WTC11 (cell line): ENCODE measurements at regions not wholly inside any gene's neighbourhood (a gene's known extent, or its start where the extent isn't known, plus 50 kb on each side); places are given as distances from the start of the nearest gene placed in this dataset.

Source experiments
- ATAC-seq: fragments of 200-7000 bp; cut with Tn5 transposase; 2 replicates; pipeline ENCODE4 v1.10.0; 2021; ENCODE audit warnings: mild to moderate bottlenecking, moderate library complexity
- CTCF ChIA-PET: fragments of 300-600 bp; sonication (Branson Sonifier 250); formaldehyde crosslinking; loops from one replicate; lab custom pipeline; 2021; ENCODE audit warnings: antibody characterized with exemption; lab: Charles Lee
- POLR2A ChIA-PET: fragments of 350-600 bp; sonication (Branson Sonifier 250); formaldehyde crosslinking; loops from one replicate; lab custom pipeline; 2021; ENCODE audit warnings: antibody characterized with exemption; lab: Charles Lee
- DNase-seq: peaks from one replicate; pipeline ENCODE4 v3.0.0; 2021; ENCODE audit warnings: low spot score
- H3K27ac Mint-ChIP-seq: 2 replicates; pipeline ENCODE4 v1.8.0; 2021; ENCODE audit warnings: mixed read lengths
- H3K27me3 Mint-ChIP-seq: 2 replicates; pipeline ENCODE4 v1.8.0; 2021; ENCODE audit warnings: low read depth, mild to moderate bottlenecking, moderate library complexity, mixed read lengths
- H3K36me3 Mint-ChIP-seq: 2 replicates; pipeline ENCODE4 v1.8.0; 2021; ENCODE audit warnings: mixed read lengths
- H3K4me1 Mint-ChIP-seq: 2 replicates; pipeline ENCODE4 v1.8.0; 2022; ENCODE audit warnings: mixed read lengths
- H3K4me3 Mint-ChIP-seq: 2 replicates; pipeline ENCODE4 v1.8.0; 2021; ENCODE audit warnings: mild to moderate bottlenecking, moderate library complexity, mixed read lengths
- H3K9me3 Mint-ChIP-seq: 2 replicates; pipeline ENCODE4 v1.8.0; 2021; ENCODE audit warnings: mixed read lengths
- ESRRA ChIP-seq: sonication (generic); formaldehyde crosslinking; IDR thresholded peaks from 2 replicates; pipeline ENCODE4 v1.8.1; 2022; ENCODE audit warnings: mild to moderate bottlenecking, missing genetic modification reagents, borderline replicate concordance
- ETV6 ChIP-seq: sonication (generic); formaldehyde crosslinking; IDR thresholded peaks from 2 replicates; pipeline ENCODE4 v1.8.1; 2022; ENCODE audit warnings: mild to moderate bottlenecking, missing genetic modification reagents
- FOXJ3 ChIP-seq: sonication (generic); formaldehyde crosslinking; IDR thresholded peaks from 2 replicates; pipeline ENCODE4 v1.9.0; 2021; ENCODE audit warnings: missing genetic modification reagents, mild to moderate bottlenecking, borderline replicate concordance
- JAZF1 ChIP-seq: fragments of 250-450 bp; sonication (Bioruptor Pico); IDR thresholded peaks from 2 replicates; pipeline ENCODE4 v1.9.0; 2021; ENCODE audit warnings: moderate library complexity, mild to moderate bottlenecking, inconsistent platforms
- NR2C2 ChIP-seq: sonication (generic); formaldehyde crosslinking; IDR thresholded peaks from 2 replicates; pipeline ENCODE4 v1.8.0; 2022; ENCODE audit warnings: mild to moderate bottlenecking, missing genetic modification reagents
- PRRX2 ChIP-seq: fragments of 250-450 bp; sonication (Bioruptor Pico); IDR thresholded peaks from 2 replicates; pipeline ENCODE4 v1.8.0; 2021; ENCODE audit warnings: mild to moderate bottlenecking
- SMAD3 ChIP-seq: sonication (generic); formaldehyde crosslinking; IDR thresholded peaks from 2 replicates; pipeline ENCODE4 v1.8.0; 2022; ENCODE audit warnings: missing genetic modification reagents, mild to moderate bottlenecking, borderline replicate concordance
- ZBTB21 ChIP-seq: sonication (generic); formaldehyde crosslinking; IDR thresholded peaks from 2 replicates; pipeline ENCODE4 v1.8.1; 2023; ENCODE audit warnings: mild to moderate bottlenecking, missing genetic modification reagents, borderline replicate concordance
- ZNF232 ChIP-seq: sonication (generic); formaldehyde crosslinking; IDR thresholded peaks from 2 replicates; pipeline ENCODE4 v1.8.0; 2022; ENCODE audit warnings: mild to moderate bottlenecking, missing genetic modification reagents
- ZNF263 ChIP-seq: sonication (generic); formaldehyde crosslinking; IDR thresholded peaks from 2 replicates; pipeline ENCODE4 v1.8.1; 2022; ENCODE audit warnings: low read depth, mild to moderate bottlenecking, moderate library complexity, missing genetic modification reagents
- ZNF416 ChIP-seq: fragments of 250-450 bp; sonication (Bioruptor Pico); IDR thresholded peaks from 2 replicates; pipeline ENCODE4 v1.9.0; 2021; ENCODE audit warnings: mild to moderate bottlenecking, inconsistent platforms
- ZNF423 ChIP-seq: fragments of 250-450 bp; sonication (Bioruptor Pico); IDR thresholded peaks from 2 replicates; pipeline ENCODE4 v2.1.2; 2022; ENCODE audit warnings: mild to moderate bottlenecking, moderate library complexity
- TF ChIP-seq, protein P1 (sequence below): sonication (generic); formaldehyde crosslinking; IDR thresholded peaks from 2 replicates; pipeline ENCODE4 v1.8.1; 2023; ENCODE audit warnings: mild to moderate bottlenecking, missing genetic modification reagents, moderate library complexity
- TF ChIP-seq, protein P2 (sequence below): sonication (generic); formaldehyde crosslinking; IDR thresholded peaks from 2 replicates; pipeline ENCODE4 v1.8.0; 2022; ENCODE audit warnings: mild to moderate bottlenecking, missing genetic modification reagents
- TF ChIP-seq, protein P3 (sequence below): sonication (generic); formaldehyde crosslinking; conservative IDR thresholded peaks from 2 replicates; pipeline ENCODE4 v1.8.1; 2023; ENCODE audit warnings: mild to moderate bottlenecking, low read depth, missing genetic modification reagents, moderate library complexity
- TF ChIP-seq, protein P4 (sequence below): sonication (generic); formaldehyde crosslinking; IDR thresholded peaks from 2 replicates; pipeline ENCODE4 v1.8.1; 2022; ENCODE audit warnings: missing genetic modification reagents, borderline replicate concordance
- TF ChIP-seq, protein P5 (sequence below): fragments of 250-450 bp; sonication (Bioruptor Pico); IDR thresholded peaks from 2 replicates; pipeline ENCODE4 v1.9.0; 2021; ENCODE audit warnings: mild to moderate bottlenecking, borderline replicate concordance
- TF ChIP-seq, protein P6 (sequence below): sonication (generic); formaldehyde crosslinking; conservative IDR thresholded peaks from 2 replicates; pipeline ENCODE4 v1.8.1; 2022; ENCODE audit warnings: mild to moderate bottlenecking, missing genetic modification reagents
- TF ChIP-seq, protein P7 (sequence below): sonication (generic); formaldehyde crosslinking; IDR thresholded peaks from 2 replicates; pipeline ENCODE4 v1.8.1; 2023; ENCODE audit warnings: mild to moderate bottlenecking, missing genetic modification reagents, borderline replicate concordance

DNA sequence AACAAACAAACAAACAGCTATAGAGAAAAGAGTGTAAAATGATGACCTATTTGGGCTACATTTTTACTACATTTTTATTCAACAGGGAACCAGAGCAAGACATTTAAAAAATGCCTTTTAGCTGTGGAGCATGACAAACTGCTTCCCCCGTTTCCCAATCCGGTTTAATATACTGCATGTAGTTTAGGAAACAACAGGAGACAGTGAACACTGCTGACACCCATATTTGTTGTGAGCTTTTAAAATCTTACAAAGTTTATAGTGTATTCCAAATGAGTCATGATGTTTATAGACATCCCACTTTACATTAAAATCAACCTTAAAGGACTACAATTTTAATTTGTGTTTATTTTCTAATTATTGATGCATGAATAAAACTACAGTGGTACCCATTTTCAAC, 1238.3 kb downstream of the TECRL start:
- Mint-ChIP-seq H3K9me3 (peaks cover 20% of the 10 kb centered on the region), H3K4me3 (no peak overlapping the region), H3K4me1 (no peaks in the 10 kb centered on the region), H3K27ac (no peak overlapping the region), H3K27me3 (no peaks in the 10 kb centered on the region), H3K36me3 (no peaks in the 10 kb centered on the region)
- ChIA-PET POLR2A (no interaction called here), CTCF (no interaction called here)
- ATAC-seq, result no peak
- no peak for DNase-seq
- TF ChIP-seq FOXJ3 (CRISPR knock-in tag), result no peak
- TF ChIP-seq, protein P1, sequence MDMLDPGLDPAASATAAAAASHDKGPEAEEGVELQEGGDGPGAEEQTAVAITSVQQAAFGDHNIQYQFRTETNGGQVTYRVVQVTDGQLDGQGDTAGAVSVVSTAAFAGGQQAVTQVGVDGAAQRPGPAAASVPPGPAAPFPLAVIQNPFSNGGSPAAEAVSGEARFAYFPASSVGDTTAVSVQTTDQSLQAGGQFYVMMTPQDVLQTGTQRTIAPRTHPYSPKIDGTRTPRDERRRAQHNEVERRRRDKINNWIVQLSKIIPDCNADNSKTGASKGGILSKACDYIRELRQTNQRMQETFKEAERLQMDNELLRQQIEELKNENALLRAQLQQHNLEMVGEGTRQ (CRISPR knock-in tag), result no peak
- no peak for TF ChIP-seq ZNF232 (CRISPR knock-in tag)
- TF ChIP-seq PRRX2 (CRISPR knock-in tag), result no peak
- TF ChIP-seq, protein P2, sequence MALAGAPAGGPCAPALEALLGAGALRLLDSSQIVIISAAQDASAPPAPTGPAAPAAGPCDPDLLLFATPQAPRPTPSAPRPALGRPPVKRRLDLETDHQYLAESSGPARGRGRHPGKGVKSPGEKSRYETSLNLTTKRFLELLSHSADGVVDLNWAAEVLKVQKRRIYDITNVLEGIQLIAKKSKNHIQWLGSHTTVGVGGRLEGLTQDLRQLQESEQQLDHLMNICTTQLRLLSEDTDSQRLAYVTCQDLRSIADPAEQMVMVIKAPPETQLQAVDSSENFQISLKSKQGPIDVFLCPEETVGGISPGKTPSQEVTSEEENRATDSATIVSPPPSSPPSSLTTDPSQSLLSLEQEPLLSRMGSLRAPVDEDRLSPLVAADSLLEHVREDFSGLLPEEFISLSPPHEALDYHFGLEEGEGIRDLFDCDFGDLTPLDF, result no peak
- TF ChIP-seq ZNF263 (CRISPR knock-in tag), result no peak
- no peak for TF ChIP-seq ZBTB21 (CRISPR knock-in tag)
- TF ChIP-seq ZNF416 (CRISPR knock-in tag), result no peak
- TF ChIP-seq, protein P3, sequence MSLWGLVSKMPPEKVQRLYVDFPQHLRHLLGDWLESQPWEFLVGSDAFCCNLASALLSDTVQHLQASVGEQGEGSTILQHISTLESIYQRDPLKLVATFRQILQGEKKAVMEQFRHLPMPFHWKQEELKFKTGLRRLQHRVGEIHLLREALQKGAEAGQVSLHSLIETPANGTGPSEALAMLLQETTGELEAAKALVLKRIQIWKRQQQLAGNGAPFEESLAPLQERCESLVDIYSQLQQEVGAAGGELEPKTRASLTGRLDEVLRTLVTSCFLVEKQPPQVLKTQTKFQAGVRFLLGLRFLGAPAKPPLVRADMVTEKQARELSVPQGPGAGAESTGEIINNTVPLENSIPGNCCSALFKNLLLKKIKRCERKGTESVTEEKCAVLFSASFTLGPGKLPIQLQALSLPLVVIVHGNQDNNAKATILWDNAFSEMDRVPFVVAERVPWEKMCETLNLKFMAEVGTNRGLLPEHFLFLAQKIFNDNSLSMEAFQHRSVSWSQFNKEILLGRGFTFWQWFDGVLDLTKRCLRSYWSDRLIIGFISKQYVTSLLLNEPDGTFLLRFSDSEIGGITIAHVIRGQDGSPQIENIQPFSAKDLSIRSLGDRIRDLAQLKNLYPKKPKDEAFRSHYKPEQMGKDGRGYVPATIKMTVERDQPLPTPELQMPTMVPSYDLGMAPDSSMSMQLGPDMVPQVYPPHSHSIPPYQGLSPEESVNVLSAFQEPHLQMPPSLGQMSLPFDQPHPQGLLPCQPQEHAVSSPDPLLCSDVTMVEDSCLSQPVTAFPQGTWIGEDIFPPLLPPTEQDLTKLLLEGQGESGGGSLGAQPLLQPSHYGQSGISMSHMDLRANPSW (CRISPR knock-in tag), result no peak
- TF ChIP-seq JAZF1 (CRISPR knock-in tag), result no peak
- no peak for TF ChIP-seq NR2C2
- TF ChIP-seq ESRRA, result no peak
- no peak for TF ChIP-seq SMAD3
- TF ChIP-seq, protein P4, sequence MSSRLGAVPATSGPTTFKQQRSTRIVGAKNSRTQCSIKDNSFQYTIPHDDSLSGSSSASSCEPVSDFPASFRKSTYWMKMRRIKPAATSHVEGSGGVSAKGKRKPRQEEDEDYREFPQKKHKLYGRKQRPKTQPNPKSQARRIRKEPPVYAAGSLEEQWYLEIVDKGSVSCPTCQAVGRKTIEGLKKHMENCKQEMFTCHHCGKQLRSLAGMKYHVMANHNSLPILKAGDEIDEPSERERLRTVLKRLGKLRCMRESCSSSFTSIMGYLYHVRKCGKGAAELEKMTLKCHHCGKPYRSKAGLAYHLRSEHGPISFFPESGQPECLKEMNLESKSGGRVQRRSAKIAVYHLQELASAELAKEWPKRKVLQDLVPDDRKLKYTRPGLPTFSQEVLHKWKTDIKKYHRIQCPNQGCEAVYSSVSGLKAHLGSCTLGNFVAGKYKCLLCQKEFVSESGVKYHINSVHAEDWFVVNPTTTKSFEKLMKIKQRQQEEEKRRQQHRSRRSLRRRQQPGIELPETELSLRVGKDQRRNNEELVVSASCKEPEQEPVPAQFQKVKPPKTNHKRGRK, result no peak
- TF ChIP-seq, protein P5, sequence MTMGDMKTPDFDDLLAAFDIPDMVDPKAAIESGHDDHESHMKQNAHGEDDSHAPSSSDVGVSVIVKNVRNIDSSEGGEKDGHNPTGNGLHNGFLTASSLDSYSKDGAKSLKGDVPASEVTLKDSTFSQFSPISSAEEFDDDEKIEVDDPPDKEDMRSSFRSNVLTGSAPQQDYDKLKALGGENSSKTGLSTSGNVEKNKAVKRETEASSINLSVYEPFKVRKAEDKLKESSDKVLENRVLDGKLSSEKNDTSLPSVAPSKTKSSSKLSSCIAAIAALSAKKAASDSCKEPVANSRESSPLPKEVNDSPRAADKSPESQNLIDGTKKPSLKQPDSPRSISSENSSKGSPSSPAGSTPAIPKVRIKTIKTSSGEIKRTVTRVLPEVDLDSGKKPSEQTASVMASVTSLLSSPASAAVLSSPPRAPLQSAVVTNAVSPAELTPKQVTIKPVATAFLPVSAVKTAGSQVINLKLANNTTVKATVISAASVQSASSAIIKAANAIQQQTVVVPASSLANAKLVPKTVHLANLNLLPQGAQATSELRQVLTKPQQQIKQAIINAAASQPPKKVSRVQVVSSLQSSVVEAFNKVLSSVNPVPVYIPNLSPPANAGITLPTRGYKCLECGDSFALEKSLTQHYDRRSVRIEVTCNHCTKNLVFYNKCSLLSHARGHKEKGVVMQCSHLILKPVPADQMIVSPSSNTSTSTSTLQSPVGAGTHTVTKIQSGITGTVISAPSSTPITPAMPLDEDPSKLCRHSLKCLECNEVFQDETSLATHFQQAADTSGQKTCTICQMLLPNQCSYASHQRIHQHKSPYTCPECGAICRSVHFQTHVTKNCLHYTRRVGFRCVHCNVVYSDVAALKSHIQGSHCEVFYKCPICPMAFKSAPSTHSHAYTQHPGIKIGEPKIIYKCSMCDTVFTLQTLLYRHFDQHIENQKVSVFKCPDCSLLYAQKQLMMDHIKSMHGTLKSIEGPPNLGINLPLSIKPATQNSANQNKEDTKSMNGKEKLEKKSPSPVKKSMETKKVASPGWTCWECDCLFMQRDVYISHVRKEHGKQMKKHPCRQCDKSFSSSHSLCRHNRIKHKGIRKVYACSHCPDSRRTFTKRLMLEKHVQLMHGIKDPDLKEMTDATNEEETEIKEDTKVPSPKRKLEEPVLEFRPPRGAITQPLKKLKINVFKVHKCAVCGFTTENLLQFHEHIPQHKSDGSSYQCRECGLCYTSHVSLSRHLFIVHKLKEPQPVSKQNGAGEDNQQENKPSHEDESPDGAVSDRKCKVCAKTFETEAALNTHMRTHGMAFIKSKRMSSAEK (CRISPR knock-in tag), result no peak
- TF ChIP-seq, protein P6, sequence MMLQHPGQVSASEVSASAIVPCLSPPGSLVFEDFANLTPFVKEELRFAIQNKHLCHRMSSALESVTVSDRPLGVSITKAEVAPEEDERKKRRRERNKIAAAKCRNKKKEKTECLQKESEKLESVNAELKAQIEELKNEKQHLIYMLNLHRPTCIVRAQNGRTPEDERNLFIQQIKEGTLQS (CRISPR knock-in tag), result no peak
- no peak for TF ChIP-seq ZNF423 (CRISPR knock-in tag)
- no peak for TF ChIP-seq ETV6 (CRISPR knock-in tag)
- TF ChIP-seq, protein P7, sequence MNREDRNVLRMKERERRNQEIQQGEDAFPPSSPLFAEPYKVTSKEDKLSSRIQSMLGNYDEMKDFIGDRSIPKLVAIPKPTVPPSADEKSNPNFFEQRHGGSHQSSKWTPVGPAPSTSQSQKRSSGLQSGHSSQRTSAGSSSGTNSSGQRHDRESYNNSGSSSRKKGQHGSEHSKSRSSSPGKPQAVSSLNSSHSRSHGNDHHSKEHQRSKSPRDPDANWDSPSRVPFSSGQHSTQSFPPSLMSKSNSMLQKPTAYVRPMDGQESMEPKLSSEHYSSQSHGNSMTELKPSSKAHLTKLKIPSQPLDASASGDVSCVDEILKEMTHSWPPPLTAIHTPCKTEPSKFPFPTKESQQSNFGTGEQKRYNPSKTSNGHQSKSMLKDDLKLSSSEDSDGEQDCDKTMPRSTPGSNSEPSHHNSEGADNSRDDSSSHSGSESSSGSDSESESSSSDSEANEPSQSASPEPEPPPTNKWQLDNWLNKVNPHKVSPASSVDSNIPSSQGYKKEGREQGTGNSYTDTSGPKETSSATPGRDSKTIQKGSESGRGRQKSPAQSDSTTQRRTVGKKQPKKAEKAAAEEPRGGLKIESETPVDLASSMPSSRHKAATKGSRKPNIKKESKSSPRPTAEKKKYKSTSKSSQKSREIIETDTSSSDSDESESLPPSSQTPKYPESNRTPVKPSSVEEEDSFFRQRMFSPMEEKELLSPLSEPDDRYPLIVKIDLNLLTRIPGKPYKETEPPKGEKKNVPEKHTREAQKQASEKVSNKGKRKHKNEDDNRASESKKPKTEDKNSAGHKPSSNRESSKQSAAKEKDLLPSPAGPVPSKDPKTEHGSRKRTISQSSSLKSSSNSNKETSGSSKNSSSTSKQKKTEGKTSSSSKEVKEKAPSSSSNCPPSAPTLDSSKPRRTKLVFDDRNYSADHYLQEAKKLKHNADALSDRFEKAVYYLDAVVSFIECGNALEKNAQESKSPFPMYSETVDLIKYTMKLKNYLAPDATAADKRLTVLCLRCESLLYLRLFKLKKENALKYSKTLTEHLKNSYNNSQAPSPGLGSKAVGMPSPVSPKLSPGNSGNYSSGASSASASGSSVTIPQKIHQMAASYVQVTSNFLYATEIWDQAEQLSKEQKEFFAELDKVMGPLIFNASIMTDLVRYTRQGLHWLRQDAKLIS (CRISPR knock-in tag), result no peak
